ENCODE measurements at regions not wholly inside any gene's neighbourhood (a gene's known extent, or its start where the extent isn't known, plus 50 kb on each side); places are given as distances from the start of the nearest gene placed in this dataset.
"Not testable (repeated sequence)": the region's sequence is repeated elsewhere in the genome, so short reads cannot be mapped to it uniquely, and the experiment has no call there.

DNA sequence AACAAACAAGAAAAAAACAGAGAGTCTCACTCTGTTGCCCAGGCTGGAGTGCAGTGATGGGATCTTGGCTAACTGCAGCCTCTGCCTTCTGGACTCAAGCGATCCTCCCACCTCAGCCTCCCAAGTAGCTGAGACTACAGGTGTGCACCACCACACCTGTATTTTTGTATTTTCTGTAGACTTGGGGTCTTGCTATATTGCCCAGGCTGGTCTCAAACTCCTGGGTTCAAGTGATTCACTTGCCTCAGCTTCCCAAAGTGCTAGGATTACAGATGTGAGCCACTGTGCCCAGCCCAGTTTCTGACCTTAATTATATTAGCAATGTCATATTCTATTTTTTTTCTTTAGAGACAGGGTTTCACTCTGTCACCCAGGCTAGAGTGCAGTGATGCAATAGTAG lies 52.3 kb upstream of the USP7 start:
- TF ChIP-seq EZH2phosphoT487 (IDR thresholded peaks at IDR 0.05; ENCODE audit: borderline replicate concordance), result not testable (repeated sequence)
- TF ChIP-seq, protein P1, sequence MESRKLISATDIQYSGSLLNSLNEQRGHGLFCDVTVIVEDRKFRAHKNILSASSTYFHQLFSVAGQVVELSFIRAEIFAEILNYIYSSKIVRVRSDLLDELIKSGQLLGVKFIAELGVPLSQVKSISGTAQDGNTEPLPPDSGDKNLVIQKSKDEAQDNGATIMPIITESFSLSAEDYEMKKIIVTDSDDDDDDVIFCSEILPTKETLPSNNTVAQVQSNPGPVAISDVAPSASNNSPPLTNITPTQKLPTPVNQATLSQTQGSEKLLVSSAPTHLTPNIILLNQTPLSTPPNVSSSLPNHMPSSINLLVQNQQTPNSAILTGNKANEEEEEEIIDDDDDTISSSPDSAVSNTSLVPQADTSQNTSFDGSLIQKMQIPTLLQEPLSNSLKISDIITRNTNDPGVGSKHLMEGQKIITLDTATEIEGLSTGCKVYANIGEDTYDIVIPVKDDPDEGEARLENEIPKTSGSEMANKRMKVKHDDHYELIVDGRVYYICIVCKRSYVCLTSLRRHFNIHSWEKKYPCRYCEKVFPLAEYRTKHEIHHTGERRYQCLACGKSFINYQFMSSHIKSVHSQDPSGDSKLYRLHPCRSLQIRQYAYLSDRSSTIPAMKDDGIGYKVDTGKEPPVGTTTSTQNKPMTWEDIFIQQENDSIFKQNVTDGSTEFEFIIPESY (IDR thresholded peaks at IDR 0.05; ENCODE audit: extremely low read depth, insufficient replicate concordance, low read length), result not testable (repeated sequence)

Data from HCT116 (cell line).